Epithelial cell of esophagus (primary cell): ENCODE measurements at regions not wholly inside any gene's neighbourhood (a gene's known extent, or its start where the extent isn't known, plus 50 kb on each side); places are given as distances from the start of the nearest gene placed in this dataset.

Source experiments
- DNase-seq: peaks from one replicate; pipeline ENCODE4 v3.0.0; 2010; ENCODE audit warnings: low read depth
- H3K4me3 ChIP-seq: 2 replicates; pipeline ENCODE4 v1.5.1; 2011; ENCODE audit warnings: mild to moderate bottlenecking, low read length, control low read depth
- CTCF ChIP-seq: IDR thresholded peaks from 2 replicates; pipeline ENCODE4 v1.5.1; 2011; ENCODE audit warnings: low read depth, mild to moderate bottlenecking, low read length, control low read depth, inconsistent platforms; ENCODE audit not compliant: insufficient read depth; ENCODE audit errors: missing control alignments

GRCh38 chr2:123162400-123163016 lies 862.6 kb upstream of the CNTNAP5 start:
- TF ChIP-seq CTCF, result no peak
- no peak for DNase-seq
- H3K4me3 ChIP-seq, result no peak overlapping the region

GRCh38 chr2:123163398-123163797 lies 861.7 kb upstream of the CNTNAP5 start:
- no peak for TF ChIP-seq CTCF
- no peak overlapping the region for H3K4me3 ChIP-seq
- no peak for DNase-seq

GRCh38 chr2:123164216-123164615 lies 860.9 kb upstream of the CNTNAP5 start:
- TF ChIP-seq CTCF, result no peak
- no peak overlapping the region for H3K4me3 ChIP-seq
- peak; percentile 23 for DNase-seq

- no peak for TF ChIP-seq CTCF
- H3K4me3 ChIP-seq, result no peak overlapping the region
- DNase-seq, result no peak
Measured at GRCh38 chr2:123165616-123166015, 859.5 kb upstream of the CNTNAP5 start.

GRCh38 chr2:123179526-123179925 lies 845.6 kb upstream of the CNTNAP5 start:
- no peak for DNase-seq

GRCh38 chr2:123195957-123196356 lies 829.1 kb upstream of the CNTNAP5 start:
- TF ChIP-seq CTCF, result no peak
- H3K4me3 ChIP-seq, result no peak overlapping the region
- no peak for DNase-seq

More at GRCh38 chr2:123179526-123179925, 845.6 kb upstream of the CNTNAP5 start:
- no peak for TF ChIP-seq CTCF
- H3K4me3 ChIP-seq, result no peak overlapping the region

- no peak for TF ChIP-seq CTCF
- H3K4me3 ChIP-seq, result no peak overlapping the region
- DNase-seq, result no peak
Measured at GRCh38 chr2:123200035-123200434, 825.1 kb upstream of the CNTNAP5 start.
